ENCODE measurements at regions not wholly inside any gene's neighbourhood (a gene's known extent, or its start where the extent isn't known, plus 50 kb on each side); places are given as distances from the start of the nearest gene placed in this dataset.
"Not testable (repeated sequence)": the region's sequence is repeated elsewhere in the genome, so short reads cannot be mapped to it uniquely, and the experiment has no call there.

DNA sequence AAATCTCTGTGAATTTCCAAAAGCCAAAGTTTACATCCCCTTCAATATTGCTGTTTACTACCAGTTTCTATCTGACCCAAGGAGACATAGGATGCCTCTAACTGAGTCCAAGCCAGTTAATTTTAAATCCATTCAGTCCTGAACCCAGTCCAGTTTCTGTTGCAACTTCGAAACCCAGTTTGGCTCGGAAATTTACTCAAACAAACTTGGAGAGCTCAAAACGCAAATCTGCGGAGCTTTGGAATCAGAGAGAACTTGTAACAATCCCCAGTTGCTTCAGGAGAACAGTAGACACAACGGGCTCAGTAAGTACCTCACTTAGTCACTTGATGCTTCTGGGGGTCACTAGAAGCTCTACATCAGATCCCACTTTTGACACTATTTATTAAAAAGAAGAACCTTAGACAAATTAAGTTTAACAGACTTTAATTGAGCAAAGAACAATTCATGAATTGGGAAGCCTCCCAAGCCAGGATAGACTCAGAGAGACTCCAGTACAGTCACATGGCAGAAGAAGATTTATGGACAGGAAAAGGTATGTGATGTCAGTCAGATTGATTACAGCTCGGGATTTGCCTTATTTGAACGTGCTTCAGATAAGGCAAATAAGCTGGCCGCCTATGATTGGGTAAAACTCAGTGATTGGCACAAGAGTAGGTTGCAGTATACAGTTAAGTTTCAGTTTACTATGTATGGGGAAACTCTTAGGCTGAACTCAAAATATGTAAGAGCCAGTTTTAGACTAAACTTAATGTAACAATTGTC lies 118.0 kb downstream of the RFPL4B start:
- no peak for DNase-seq

DNA sequence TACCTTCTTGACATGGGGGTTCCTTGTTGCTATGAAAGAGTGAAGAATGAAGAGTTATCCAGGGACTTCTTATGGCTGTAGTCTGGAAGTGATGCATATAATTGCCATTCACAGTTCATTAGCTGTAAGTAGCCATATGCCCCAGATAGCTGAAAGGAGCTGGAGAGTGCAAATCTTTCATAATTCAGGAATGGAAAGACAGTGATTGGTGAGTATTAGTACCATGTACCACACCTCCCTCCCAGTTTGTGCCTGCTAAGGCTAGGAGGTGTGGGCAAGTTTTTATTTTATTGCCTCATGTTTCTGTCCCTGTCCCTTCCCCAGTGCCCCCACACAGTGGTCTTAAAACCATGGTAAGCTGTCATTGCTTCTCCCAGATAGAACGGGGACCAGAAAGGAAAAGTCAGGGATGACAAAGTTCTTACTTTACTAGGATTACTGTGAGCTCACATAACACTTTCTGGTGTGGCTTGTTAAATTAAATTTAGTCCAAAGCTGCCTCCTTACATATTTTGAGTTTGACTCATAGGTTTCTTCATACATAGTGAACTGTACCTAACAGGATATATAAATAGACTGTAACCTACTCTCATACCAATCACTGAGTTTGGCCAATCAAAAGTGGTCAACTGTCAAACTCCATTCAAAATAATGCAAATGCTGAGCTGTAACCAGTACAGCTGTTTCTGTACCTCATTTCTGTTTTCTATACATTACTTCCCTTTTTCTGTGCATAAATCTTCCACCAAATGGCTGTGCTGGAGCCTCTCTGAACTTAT lies 119.4 kb downstream of the RFPL4B start:
- peak; percentile 12 for DNase-seq

DNA sequence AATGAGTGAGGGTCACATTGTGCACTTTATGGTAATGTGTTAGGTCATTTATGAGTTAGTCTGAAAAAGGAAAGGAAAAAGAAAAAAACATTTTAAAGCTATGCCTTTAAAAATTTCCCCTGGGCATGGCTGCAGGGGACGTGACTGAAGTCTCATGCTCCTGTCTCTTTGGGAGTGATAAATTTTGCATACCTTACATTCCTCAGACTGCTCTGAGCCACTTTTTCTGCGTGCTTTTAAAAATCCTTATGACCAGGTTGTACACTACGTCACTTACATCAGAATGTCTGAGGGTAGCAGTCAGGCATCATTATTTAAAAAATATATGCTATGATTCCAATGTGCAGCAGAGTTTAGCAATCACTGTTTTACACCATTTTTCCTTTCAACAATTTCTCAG lies 121.2 kb downstream of the RFPL4B start:
- DNase-seq: no peak

DNA sequence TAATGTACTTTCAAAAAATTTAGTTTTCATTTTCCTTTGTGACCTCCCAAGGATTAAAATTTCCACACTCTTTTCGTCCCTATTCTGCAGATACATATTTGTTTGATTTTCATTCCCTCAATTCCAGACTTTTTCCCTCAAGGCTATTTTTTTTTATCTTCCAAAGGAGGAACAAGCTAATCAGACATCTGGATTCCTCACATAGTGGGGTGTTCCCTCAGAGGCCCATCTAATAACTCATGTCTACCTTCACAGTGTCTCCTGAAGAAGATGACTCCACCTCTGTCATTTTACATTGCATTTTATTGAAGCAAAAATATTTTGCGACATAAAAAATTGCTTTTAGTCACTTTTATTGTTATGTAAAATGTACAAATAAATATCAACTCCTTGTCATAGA lies 122.2 kb downstream of the RFPL4B start:
- no peak for DNase-seq

DNA sequence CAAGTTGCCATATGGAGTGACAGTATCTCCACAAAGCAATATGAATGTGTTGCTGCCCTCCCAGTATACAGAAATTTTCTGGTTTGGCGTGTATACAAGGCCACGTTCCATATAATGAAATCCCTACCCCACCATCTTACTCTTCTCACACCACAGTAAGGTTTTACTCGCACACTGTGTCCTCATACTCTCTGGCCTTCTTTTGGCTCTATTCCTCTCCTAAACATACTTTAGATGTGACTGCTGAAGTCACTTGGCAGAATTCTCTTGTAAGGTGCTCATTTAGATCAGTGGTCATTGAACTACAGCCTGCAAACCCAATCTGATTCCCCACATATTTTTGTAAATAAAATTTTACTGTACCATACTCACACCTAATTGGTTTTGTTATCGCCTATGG lies 123.2 kb downstream of the RFPL4B start:
- DNase-seq: no peak

DNA sequence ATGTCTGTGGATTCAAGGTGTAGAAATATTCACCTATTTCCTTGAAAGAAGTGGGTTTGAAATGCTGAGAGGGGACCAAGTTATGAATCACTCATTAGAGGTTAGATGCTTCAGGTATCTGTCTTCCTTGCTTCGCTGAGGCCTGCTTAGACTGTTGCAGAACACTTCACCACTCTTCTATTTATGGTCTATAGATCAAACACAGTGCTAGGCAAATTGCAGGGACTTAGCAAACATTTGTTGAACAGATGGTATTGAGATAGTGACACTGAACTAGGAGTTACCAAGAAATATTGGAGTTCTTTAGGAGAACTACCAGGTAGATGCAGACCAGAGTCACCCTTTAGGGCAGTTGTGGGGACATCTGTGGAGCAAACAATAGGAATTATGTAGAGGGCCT lies 123.8 kb downstream of the RFPL4B start:
- no peak for DNase-seq

DNA sequence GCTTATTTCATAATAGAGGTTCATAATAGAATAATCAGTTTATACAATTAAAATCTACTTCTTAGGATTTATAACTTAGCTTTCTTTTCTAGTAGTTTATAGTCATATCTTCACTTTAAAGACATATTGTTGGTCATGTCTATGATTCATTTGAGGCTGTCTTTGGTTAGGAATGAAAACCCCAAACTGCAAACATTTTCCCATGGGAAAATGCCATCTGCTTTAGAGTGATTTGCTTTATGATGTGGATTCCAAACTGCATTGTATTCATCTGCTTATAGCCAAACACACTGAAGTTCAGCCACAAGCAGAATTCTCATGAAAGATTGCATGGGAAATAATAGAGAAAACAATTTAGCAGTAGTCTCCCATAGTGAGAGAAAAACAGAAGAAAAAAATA lies 128.0 kb downstream of the RFPL4B start:
- DNase-seq: peak; percentile 16

DNA sequence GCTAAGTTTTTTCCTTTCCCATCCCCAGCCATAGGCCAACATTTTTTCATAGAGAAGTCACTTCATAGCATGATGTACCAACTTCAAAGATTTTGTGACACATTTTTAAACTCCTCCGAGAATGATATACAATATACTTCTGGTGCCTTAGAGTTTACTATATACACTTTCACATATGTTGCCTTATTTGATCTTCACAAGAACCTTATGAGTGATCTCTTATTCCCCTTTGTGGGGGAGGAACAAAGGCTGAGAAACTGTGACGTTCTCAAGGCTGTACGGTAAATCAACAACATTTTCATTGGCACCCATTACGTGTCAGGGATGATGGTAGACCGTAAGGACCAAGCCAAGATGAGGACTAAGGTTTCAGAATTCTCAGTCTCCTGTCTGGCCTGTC lies 130.0 kb downstream of the RFPL4B start:
- no peak for DNase-seq

DNA sequence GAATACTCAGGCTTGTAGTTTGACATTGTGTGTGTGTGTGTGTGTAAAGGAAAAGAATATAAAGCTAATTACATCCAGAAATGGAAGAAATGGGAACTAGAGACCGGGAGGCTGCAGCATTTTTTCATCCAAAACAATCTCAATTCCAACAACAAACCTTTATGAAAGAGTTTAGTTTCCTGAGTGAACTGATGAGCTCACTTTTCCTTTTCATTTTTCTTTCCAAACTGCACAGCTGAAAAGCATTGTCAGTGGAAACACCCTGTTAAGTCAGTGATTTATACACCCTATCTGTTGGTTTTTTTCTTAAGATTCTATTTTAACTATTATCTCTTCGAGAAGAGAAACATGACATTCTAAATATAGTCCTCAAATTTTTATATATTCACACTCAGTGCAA lies 130.9 kb downstream of the RFPL4B start:
- DNase-seq: no peak

DNA sequence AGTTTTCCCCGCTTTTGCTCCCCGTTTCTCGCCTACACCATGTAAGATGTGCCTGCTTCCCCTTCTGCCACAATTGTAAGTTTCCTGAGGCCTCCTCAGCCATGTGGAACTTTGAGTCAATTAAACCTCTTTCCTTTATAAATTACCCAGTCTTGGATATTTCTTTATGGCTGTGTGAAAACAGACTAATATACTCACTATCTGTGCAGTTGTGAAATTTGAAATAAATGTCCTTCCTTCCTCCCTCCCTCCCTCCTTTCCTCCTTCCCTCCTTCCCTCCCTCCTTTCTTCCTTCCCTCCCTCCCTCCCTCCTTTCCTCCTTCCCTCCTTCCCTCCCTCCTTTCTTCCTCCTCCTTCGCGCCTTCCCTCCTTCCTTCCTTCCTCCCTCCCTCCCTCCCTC lies 132.8 kb downstream of the RFPL4B start:
- DNase-seq: not testable (repeated sequence)

DNA sequence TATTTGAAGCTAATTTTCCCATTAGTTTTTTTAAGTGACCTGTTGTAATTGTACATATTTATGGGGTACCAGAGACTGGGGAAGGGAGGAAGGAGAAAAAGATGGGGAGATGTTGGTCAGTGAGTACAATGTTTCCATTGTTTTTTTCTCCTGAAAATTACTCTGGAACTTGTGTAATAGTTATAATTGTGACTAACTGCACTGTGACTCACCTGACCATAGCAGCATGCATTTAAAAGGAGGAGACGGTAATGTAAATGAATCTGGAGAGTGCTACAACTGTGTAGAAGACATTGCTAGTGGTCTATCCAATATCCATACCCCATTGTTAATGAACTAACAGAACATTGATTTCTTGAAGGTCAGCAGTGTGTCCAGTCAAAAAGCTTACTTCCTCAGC lies 133.4 kb downstream of the RFPL4B start:
- DNase-seq: no peak

DNA sequence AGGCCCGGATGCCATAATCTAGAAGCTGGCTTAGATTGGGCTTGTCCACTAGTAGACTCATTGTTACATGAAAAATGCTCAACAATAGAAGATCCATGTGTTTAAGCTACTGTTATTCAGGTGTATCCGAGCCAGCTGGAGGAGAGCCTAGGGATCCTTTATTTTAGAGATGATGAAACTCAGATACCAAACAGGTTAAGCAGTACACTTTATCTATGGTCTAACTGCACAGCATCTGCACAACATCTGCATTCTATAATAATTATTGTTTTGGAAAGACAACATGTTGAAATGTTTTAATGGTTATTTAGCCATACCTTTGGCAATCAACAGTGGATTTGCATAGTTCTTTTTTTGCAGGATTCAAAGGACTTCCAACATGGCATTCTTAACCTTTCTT lies 134.1 kb downstream of the RFPL4B start:
- DNase-seq: no peak

DNA sequence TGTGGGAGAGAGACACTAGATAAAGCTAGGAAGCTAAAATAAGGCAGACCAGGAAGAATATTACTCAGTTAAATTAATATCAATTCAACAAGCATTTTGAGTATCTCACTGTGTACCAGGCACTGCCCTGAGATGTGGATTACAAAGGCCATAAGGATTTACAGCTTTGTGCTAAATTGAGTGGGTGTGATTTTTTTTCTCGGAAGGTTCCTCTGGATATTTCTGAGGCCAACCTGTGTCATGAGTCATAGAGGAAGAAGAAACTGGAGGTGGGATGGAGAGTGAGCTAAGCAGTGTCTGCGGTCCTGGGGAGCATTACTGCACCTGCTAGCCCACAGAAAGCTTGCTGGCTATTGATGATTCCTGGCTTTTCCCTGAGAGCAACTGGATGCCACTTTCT lies 135.2 kb downstream of the RFPL4B start:
- DNase-seq: no peak

DNA sequence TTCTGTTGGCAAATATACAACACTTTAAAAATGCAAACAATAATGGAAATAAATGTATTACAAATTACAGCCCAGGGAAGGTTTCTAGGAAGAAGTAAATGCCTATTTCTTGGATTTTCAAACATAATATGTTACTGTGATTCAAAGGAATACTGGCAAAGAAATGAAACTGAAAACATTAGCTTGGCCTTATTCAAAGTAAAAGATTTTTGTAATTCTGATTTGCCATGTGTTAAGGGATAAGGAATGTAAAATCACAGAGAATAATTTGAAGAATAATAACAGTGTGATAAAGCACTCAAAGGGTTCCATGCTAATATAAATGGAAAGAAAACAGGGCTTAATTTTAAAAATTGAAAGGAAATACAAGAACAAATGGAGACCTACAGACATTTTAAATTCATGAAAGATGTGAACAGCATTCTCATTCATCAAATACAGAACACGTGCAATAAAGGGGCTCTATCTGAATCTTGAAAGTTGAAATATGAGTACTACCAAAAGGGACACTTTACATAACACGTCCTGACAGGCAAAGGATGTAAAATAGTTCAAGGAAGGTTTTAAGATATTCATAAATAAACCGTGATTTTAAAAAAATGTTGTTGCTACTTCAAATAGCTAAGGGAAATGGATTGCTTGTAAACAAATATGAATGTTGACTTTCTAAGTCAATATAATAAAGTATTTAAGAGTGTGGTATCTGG lies 138.1 kb downstream of the RFPL4B start:
- no peak for DNase-seq

DNA sequence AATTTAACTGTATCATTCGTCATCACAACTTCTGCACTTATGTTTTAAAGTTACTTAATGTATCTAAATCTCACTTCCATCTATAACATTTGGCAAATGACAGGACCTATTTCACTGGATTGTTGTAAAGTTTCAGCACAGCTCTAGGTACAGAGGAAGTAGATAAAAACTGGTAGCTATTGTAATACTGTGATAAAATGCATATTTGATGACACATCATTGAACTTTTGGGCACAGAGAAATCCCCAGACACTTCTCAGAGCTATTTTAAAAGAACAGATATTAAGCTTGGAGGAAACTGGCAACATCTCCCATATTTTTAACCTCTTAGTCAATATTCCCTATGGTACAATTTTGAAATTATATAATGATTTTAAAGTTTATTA lies 138.7 kb downstream of the RFPL4B start:
- DNase-seq: no peak

DNA sequence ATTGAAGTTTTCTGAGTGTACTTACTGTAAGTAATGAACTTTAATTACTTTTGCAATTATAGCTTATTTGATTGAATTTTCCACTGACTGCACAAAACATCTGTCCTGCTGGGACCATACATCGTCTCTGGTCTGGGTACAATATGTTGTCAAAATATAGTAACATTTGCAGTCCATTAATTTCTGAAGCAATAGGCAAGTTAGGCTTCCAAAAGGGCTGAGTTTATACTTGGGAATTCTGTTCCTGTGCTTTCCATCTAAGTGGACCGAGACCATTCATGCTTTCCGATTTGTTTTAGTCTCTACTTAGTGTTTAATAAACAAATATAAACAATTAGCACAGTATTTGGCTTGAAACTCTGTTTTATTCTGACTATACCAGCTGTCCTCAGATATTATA lies 139.3 kb downstream of the RFPL4B start:
- no peak for DNase-seq

DNA sequence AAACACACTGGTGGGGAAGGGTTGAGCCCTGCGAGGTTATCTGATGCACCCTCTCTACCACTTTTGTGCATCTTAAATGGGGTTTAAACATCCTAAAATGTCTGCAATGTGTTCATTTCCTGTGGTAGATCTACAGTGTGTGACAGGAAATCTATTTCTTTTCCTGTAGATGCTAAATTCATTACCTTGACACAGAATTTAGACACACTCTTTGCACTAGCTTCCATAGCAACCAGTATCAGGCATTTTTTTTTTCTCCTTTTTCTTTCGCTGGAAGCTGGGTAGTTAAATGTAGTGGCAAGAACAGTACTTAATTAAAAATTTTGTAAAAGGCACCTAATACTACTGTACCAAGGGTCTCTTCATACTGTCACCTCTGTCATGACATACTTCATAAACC lies 141.1 kb downstream of the RFPL4B start:
- no peak for DNase-seq

DNA sequence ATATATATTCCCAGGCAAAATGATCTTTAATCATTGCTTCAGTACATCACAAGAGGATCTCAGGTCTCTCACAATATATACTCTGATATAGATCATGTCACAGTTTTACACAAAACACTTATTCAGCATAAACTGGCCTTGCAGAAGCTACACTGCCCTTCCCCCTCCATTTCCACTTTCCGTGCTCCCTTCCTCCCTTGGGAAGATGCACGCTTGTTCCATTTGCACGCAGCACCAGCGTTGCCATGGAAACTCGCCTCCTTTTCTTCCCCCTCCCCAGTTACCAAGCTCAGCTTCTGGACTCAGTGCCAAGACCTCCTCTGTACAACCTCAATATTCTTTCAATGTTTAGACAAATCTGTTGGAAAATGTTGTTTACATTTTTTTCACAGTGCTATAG lies 154.6 kb downstream of the RFPL4B start:
- peak; percentile 25 for DNase-seq

DNA sequence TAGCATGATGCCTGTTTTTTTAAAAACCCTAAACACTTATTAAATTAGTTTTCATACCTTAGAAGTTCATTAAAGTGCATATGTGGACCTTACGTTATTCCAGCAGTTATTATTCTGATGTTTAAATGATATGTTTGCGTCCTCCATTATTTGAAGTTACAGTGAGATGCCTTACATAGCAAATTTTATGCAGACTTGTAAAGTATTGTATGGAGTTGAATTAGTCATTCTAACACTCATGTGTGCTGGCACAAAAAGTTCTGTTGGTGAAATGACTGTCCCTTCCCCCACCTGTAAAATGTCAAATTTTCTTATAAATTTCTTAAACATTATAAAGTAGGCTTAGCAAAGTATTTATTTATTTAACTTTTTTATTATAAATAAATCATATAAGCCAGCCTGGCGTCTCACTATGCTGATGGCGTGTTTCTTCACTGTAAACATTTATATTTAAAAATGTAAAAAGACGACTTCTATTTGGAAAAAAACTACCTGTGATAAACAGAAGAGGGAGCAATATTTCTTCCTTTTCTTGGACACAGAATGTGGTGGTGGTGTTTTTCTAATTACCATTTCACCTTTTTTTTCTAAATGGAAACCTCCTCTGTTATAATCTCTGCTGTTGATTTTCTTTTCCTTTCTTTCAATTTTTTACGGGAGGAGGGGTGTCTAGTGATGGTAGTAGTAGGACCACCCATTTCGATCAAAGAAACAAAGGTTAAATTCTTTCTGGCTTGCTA lies 155.4 kb downstream of the RFPL4B start:
- no peak for DNase-seq

DNA sequence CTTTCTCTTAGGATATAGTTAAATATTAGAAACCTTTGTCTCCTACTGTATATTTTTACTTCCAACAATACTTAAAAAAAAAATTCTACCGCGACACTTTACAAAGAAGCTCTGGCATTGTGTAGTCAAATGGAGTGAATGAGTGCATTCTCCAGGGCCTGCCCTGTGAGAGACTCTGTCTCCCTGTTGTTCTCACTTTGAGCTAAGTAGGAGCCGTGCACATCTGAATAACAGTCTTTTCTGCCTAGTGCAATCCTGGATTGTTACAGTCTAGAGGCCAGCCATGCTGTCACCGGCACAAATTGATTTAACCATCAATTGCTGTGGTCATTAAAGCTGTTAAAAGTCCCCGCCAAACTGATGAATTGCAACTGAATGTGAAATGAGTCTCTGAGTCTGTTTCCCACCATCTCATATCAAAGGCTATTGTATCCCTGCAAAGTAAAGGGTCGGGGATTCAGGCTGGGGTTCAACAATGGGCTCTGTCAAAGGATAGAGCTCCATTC lies 156.0 kb downstream of the RFPL4B start:
- DNase-seq: no peak

DNA sequence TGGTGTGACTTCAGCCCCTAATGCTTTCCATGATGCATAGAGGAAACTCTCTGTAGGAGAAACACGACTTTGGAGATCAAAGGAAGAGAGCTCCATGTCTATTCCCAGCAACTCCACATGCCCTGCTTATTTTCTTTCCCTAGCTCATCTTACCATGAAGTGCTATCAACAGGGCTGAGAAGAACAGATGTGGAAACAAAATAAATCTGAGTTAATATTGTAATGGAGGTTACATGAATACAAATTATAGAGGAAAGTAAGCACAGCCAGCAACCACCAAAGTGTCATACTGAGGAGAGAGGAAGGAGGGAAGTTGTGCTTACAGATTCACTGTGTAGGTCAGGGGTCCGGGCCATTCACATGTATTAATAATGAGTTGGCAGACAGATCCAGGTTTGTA lies 157.5 kb downstream of the RFPL4B start:
- DNase-seq: no peak

DNA sequence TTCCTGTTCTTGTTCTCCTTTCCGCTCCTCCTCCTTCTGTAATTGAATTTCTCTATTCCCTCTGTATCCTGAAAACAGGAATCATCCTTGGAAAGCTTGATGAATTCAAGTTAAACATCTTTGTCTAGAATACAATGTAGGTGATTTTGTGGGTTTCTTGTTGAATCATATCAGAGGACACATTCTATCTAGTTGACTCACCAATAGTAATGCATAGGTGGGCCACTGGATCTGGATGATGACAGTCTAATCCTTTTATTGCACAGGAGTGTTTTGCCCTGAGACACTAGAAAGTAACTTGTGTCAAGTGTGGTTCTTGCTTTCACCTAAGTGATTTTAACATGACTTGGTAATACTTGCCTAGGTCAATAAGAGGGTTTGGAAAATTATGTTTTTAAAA lies 164.3 kb downstream of the RFPL4B start:
- DNase-seq: no peak

DNA sequence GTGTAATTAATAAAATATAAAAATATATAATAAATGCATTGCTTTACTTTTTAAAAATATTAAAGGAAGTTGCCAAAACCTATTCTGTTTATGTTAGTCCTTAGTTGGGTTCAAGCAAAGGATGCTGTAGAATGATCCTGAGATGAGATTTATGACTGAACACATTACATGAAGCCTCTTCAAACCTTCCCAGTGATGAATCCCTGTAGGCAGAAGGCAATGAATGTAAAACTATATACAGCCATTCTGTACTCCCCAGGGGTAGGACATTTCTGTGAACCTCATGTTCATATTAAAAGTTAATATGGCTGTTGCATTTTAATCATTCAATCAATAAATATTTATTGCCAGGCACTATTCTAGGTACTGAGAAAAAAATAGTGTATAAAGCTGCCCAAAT lies 166.0 kb downstream of the RFPL4B start:
- no peak for DNase-seq

All from DMS 273 treated with DMSO at 0.1 percent for 48 hours (cell line).